SK-N-MC (cell line): ENCODE measurements at regions not wholly inside any gene's neighbourhood (a gene's known extent, or its start where the extent isn't known, plus 50 kb on each side); places are given as distances from the start of the nearest gene placed in this dataset.
A peak's percentile ranks its signal among the peaks of the same experiment; 100 is the strongest.

Experiments
- DNase-seq: peaks from one replicate; pipeline ENCODE4 v3.0.0-alpha.2; 2011; ENCODE audit warnings: low read depth, low spot score
- H3K27ac ChIP-seq: fragments of 200-600 bp; sonication (generic); 2 replicates; pipeline ENCODE4 v1.5.1; 2016; ENCODE audit warnings: mixed run types
- H3K36me3 ChIP-seq: fragments of 200-600 bp; sonication (generic); 2 replicates; pipeline ENCODE4 v1.6.1; 2017; ENCODE audit warnings: antibody characterized with exemption, low read length, mixed read lengths; ENCODE audit not compliant: insufficient read depth
- H3K4me3 ChIP-seq: fragments of 200-600 bp; sonication (generic); 2 replicates; pipeline ENCODE4 v1.5.1; 2016
- H3K9ac ChIP-seq: fragments of 200-600 bp; sonication (generic); 2 replicates; pipeline ENCODE4 v1.8.0; 2017; ENCODE audit warnings: mixed run types, mixed read lengths; ENCODE audit not compliant: insufficient read length
- H3K9me3 ChIP-seq: fragments of 200-600 bp; sonication (generic); 2 replicates; pipeline ENCODE4 v1.6.1; 2017; ENCODE audit warnings: low read depth, mild to moderate bottlenecking, antibody characterized with exemption, low read length, moderate library complexity, mixed read lengths
- EZH2 ChIP-seq: fragments of 200-600 bp; sonication (generic); IDR thresholded peaks from one replicate; pipeline ENCODE4 v1.6.1; 2017; ENCODE audit warnings: antibody characterized with exemption
- FOXP2 ChIP-seq: optimal IDR thresholded peaks from 2 replicates; pipeline ENCODE3; 2011; ENCODE audit warnings: mild to moderate bottlenecking, moderate library complexity; ENCODE audit not compliant: insufficient read depth; ENCODE audit errors: extremely low read length, control extremely low read depth
- POLR2AphosphoS5 ChIP-seq: IDR thresholded peaks from 2 replicates; pipeline ENCODE4 v1.6.1; 2012; ENCODE audit warnings: mild to moderate bottlenecking, low read depth, low read length, borderline replicate concordance

DNA sequence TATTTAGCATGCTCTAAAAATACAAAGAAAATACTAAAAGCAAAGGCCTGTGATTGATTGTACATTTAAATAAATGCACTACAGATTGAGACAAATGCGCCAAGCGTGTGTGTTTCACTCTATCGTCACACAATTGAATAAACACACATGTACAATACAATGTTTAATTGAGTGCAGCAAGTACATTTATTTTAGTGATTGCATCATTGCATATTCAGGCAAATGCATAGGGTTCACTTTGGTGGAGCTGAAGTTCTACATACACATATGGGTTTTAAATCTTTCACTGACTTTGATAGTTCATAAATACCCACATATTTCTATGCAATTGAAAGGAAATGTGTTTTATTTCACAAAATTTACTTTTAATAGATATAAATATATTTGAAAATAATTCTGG is 750.6 kb upstream of the MMS22L start:
- Histone ChIP-seq H3K36me3 (no peaks in the 10 kb centered on the region), H3K9me3 (no peaks in the 10 kb centered on the region), H3K27ac (no peak overlapping the region), H3K4me3 (no peak overlapping the region), H3K9ac (no peak overlapping the region)
- no peak for TF ChIP-seq EZH2
- no peak for TF ChIP-seq POLR2AphosphoS5
- no peak for TF ChIP-seq FOXP2
- DNase-seq = no peak

- Histone ChIP-seq H3K36me3 (no peaks in the 10 kb centered on the region), H3K27ac (no peak overlapping the region), H3K9me3 (no peaks in the 10 kb centered on the region), H3K9ac (no peak overlapping the region), H3K4me3 (no peak overlapping the region)
- DNase-seq = no peak
- TF ChIP-seq EZH2 = no peak
- TF ChIP-seq POLR2AphosphoS5 = no peak
- no peak for TF ChIP-seq FOXP2
Observed at GRCh38 chr6:98036344-98036923, 753.4 kb upstream of the MMS22L start.

- DNase-seq = no peak
- Histone ChIP-seq H3K4me3 (no peak overlapping the region), H3K36me3 (no peaks in the 10 kb centered on the region), H3K9me3 (no peaks in the 10 kb centered on the region), H3K27ac (no peak overlapping the region), H3K9ac (no peak overlapping the region)
- TF ChIP-seq EZH2 (no peak), POLR2AphosphoS5 (no peak), FOXP2 (no peak)
Observed at GRCh38 chr6:98037571-98037970, 754.6 kb upstream of the MMS22L start.

GRCh38 chr6:98039443-98039842 is 756.4 kb upstream of the MMS22L start:
- TF ChIP-seq FOXP2 (no peak), POLR2AphosphoS5 (no peak), EZH2 (no peak)

GRCh38 chr6:98039904-98040607 is 757.0 kb upstream of the MMS22L start:
- Histone ChIP-seq H3K9me3 (no peaks in the 10 kb centered on the region), H3K36me3 (no peaks in the 10 kb centered on the region), H3K27ac (peak overlapping the region; percentile 90), H3K9ac (peak overlapping the region; percentile 64), H3K4me3 (peak overlapping the region; percentile 21)
- DNase-seq = no peak
- no peak for TF ChIP-seq FOXP2
- TF ChIP-seq POLR2AphosphoS5 = no peak
- TF ChIP-seq EZH2 = no peak

More at GRCh38 chr6:98039443-98039842, 756.4 kb upstream of the MMS22L start:
- H3K4me3 ChIP-seq = no peak overlapping the region
- no peaks in the 10 kb centered on the region for H3K36me3 ChIP-seq
- H3K9ac ChIP-seq = no peak overlapping the region
- no peak for DNase-seq
- no peaks in the 10 kb centered on the region for H3K9me3 ChIP-seq
- H3K27ac ChIP-seq = peak overlapping the region; percentile 37; the same call in 1 of the 2 replicates

- Histone ChIP-seq H3K4me3 (peak overlapping the region; percentile 54), H3K27ac (peak overlapping the region; percentile 90), H3K9ac (peak overlapping the region; percentile 64)
Observed at GRCh38 chr6:98041056-98041455, 758.0 kb upstream of the MMS22L start.

DNA sequence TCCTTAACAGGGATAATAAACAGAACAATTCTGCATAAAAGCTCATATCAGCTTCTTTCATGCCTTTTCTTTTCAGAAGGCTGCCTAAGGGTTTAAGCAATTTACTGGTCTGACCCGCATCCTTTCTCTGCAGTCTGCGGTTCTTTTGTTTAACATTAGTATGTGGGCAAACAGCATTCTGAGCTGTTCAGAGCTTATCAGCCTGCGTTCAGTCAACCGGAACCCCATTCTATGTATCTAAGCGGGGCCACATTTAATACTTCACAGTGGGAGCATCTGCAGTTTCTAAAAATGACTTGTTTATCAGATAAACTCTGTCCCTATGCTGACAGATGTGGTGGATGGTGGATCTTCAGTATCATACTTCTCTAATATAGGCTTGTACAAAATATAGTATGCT is 758.9 kb upstream of the MMS22L start:
- peak overlapping the region; percentile 54 for H3K4me3 ChIP-seq
- H3K9me3 ChIP-seq = no peaks in the 10 kb centered on the region
- no peaks in the 10 kb centered on the region for H3K36me3 ChIP-seq
- peak overlapping the region; percentile 34 for H3K9ac ChIP-seq
- no peak for TF ChIP-seq FOXP2
- peak; percentile 39; the same call in 1 of the 2 replicates for TF ChIP-seq POLR2AphosphoS5
- DNase-seq = peak; percentile 73
- H3K27ac ChIP-seq = peak overlapping the region; percentile 90

More at GRCh38 chr6:98041056-98041455, 758.0 kb upstream of the MMS22L start:
- DNase-seq = no peak
- no peaks in the 10 kb centered on the region for H3K36me3 ChIP-seq
- no peaks in the 10 kb centered on the region for H3K9me3 ChIP-seq
- TF ChIP-seq EZH2 (no peak), FOXP2 (no peak), POLR2AphosphoS5 (no peak)

- H3K27ac ChIP-seq = no peak overlapping the region
- H3K36me3 ChIP-seq = no peaks in the 10 kb centered on the region
- DNase-seq = no peak
- H3K9me3 ChIP-seq = no peaks in the 10 kb centered on the region
- TF ChIP-seq EZH2 (no peak), FOXP2 (no peak), POLR2AphosphoS5 (no peak)
- H3K9ac ChIP-seq = no peak overlapping the region
- no peak overlapping the region for H3K4me3 ChIP-seq
Observed at GRCh38 chr6:98044151-98044561, 761.1 kb upstream of the MMS22L start.

GRCh38 chr6:98044791-98045470 is 761.9 kb upstream of the MMS22L start:
- Histone ChIP-seq H3K27ac (0 out of 2 replicates have a peak overlapping the region, but pooled peaks have one; percentile 0), H3K9ac (no peak overlapping the region)

More at GRCh38 chr6:98044791-98045470, 761.9 kb upstream of the MMS22L start:
- no peaks in the 10 kb centered on the region for H3K36me3 ChIP-seq
- H3K4me3 ChIP-seq = no peak overlapping the region
- no peak for DNase-seq
- no peaks in the 10 kb centered on the region for H3K9me3 ChIP-seq
- TF ChIP-seq EZH2 = no peak
- no peak for TF ChIP-seq POLR2AphosphoS5
- TF ChIP-seq FOXP2 = no peak
